DOHH2 (cell line): ENCODE measurements at regions not wholly inside any gene's neighbourhood (a gene's known extent, or its start where the extent isn't known, plus 50 kb on each side); places are given as distances from the start of the nearest gene placed in this dataset.

Experiments
- H3F3A ChIP-seq: fragments of 200-600 bp; sonication (generic), shearing (Covaris generic); 2 replicates; pipeline ENCODE4 v1.6.0; 2016; ENCODE audit warnings: antibody characterized with exemption, mild to moderate bottlenecking; ENCODE audit not compliant: control insufficient read depth, insufficient read depth
- H3K27ac ChIP-seq: fragments of 200-600 bp; sonication (generic); 2 replicates; pipeline ENCODE4 v1.5.1; 2014; ENCODE audit warnings: low read depth, mild to moderate bottlenecking, low read length, moderate library complexity
- H3K27me3 ChIP-seq: fragments of 200-600 bp; sonication (generic); 2 replicates; pipeline ENCODE4 v1.6.1; 2014; ENCODE audit warnings: mild to moderate bottlenecking, low read length, mixed read lengths; ENCODE audit not compliant: control insufficient read depth
- H3K36me3 ChIP-seq: fragments of 200-600 bp; sonication (generic); 2 replicates; pipeline ENCODE4 v1.6.1; 2014; ENCODE audit warnings: mild to moderate bottlenecking, low read length, moderate library complexity, mixed read lengths; ENCODE audit not compliant: control insufficient read depth
- H3K4me1 ChIP-seq: fragments of 200-600 bp; sonication (generic); 2 replicates; pipeline ENCODE4 v1.6.1; 2014; ENCODE audit warnings: mild to moderate bottlenecking, low read length, mixed read lengths; ENCODE audit not compliant: control insufficient read depth
- H3K4me2 ChIP-seq: fragments of 200-600 bp; sonication (generic); 2 replicates; pipeline ENCODE4 v1.6.0; 2014; ENCODE audit warnings: mild to moderate bottlenecking, low read length, moderate library complexity
- H3K4me3 ChIP-seq: fragments of 200-600 bp; sonication (generic); 2 replicates; pipeline ENCODE4 v1.5.1; 2014; ENCODE audit warnings: mild to moderate bottlenecking, low read length, mixed read lengths
- H3K79me2 ChIP-seq: fragments of 200-600 bp; sonication (generic); 2 replicates; pipeline ENCODE4 v1.6.1; 2014; ENCODE audit warnings: mild to moderate bottlenecking, low read length, mixed read lengths; ENCODE audit not compliant: control insufficient read depth
- H3K9me2 ChIP-seq: fragments of 200-600 bp; sonication (generic); replicated peaks from 2 replicates; pipeline ENCODE4 v1.6.1; 2014; ENCODE audit warnings: mild to moderate bottlenecking, low read length, mixed read lengths; ENCODE audit not compliant: control insufficient read depth
- H3K9me3 ChIP-seq: fragments of 200-600 bp; sonication (generic); 2 replicates; pipeline ENCODE4 v1.6.1; 2014; ENCODE audit warnings: antibody characterized with exemption, low read length, mixed read lengths; ENCODE audit not compliant: control insufficient read depth, insufficient read depth
- H4K20me1 ChIP-seq: fragments of 200-600 bp; sonication (generic); 2 replicates; pipeline ENCODE4 v1.6.0; 2014; ENCODE audit warnings: low read depth, mild to moderate bottlenecking, antibody characterized with exemption, low read length, moderate library complexity; ENCODE audit not compliant: control insufficient read depth, insufficient read depth
- EZH2phosphoT487 ChIP-seq: fragments of 200-600 bp; sonication (generic); IDR thresholded peaks from 2 replicates; pipeline ENCODE4 v1.6.1; 2017; ENCODE audit warnings: borderline replicate concordance, mild to moderate bottlenecking, antibody characterized with exemption, low read length, moderate library complexity, mixed read lengths
- TF ChIP-seq, protein P1 (sequence below): fragments of 200-600 bp; sonication (generic); IDR thresholded peaks from one replicate; pipeline ENCODE4 v1.5.1; 2014; ENCODE audit warnings: antibody characterized with exemption, mild to moderate bottlenecking, low read depth, low read length; ENCODE audit not compliant: poor library complexity, severe bottlenecking

DNA sequence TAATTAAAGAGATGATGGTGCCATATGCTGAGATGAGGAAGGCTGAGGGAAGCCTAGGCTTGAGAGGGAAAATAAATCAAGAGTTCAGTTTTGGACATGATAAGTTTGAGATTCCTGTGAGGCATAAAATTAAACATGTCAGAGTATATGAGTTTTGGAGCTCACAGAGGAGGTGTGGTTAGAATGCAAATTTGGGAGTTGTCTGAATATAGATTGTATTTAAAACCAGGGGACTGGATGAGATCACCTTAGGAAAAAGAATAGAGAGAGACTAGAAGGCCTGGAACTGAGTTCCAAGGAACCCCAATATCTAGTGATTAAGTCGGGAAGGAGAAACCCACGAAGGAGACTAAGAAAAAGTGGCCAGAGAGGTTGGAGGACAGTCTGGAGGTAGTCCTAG, 65.5 kb downstream of the FRMPD3 start:
- Histone ChIP-seq H3K4me3 (no peak overlapping the region), H3K9me2 (no peaks in the 10 kb centered on the region), H4K20me1 (no peaks in the 10 kb centered on the region), H3K79me2 (no peaks in the 10 kb centered on the region), H3K9me3 (no peaks in the 10 kb centered on the region), H3K4me2 (no peak overlapping the region), H3K27ac (no peak overlapping the region), H3F3A (no peaks in the 10 kb centered on the region), H3K4me1 (no peaks in the 10 kb centered on the region), H3K27me3 (no peaks in the 10 kb centered on the region), H3K36me3 (no peaks in the 10 kb centered on the region)
- no peak for TF ChIP-seq EZH2phosphoT487
- TF ChIP-seq, protein P1, sequence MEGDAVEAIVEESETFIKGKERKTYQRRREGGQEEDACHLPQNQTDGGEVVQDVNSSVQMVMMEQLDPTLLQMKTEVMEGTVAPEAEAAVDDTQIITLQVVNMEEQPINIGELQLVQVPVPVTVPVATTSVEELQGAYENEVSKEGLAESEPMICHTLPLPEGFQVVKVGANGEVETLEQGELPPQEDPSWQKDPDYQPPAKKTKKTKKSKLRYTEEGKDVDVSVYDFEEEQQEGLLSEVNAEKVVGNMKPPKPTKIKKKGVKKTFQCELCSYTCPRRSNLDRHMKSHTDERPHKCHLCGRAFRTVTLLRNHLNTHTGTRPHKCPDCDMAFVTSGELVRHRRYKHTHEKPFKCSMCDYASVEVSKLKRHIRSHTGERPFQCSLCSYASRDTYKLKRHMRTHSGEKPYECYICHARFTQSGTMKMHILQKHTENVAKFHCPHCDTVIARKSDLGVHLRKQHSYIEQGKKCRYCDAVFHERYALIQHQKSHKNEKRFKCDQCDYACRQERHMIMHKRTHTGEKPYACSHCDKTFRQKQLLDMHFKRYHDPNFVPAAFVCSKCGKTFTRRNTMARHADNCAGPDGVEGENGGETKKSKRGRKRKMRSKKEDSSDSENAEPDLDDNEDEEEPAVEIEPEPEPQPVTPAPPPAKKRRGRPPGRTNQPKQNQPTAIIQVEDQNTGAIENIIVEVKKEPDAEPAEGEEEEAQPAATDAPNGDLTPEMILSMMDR, result no peak

DNA sequence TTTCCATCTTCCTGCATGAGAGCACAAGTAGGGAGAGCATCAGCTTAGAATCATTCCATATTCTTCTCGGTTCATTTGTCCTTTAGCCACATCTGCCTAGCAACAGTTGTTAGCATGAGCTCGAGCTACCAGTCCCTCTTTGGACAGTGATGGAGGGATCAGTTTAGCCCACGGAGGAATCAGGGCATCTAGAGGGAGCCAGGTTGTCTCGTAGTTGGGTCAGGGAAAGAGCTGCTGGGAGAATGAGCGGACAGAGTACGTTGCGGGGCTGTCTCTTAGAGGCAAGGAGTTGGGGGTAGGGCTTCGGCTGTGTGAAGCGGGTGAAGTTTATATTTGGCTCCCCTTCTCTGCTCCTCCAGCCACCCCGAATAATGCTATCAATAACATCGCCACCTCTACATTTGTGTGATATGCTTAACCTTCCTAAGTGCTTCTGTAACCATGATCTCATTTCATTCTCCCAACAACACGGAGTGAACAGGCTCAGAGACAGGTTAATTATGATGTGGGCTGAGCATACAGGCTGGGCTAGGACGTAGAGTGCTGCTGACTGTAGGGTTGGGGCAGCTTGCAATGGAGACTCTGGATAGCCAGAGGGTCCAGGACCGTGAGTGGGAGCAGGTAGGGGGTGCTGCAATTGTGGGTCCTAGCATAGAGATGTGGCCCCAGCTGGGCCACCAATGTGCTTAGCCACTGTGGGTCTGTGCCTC, 72.6 kb downstream of the FRMPD3 start:
- H3K4me1 ChIP-seq, result peaks cover 25% of the 10 kb centered on the region
- no peaks in the 10 kb centered on the region for H3F3A ChIP-seq
- H3K36me3 ChIP-seq, result no peaks in the 10 kb centered on the region
- H3K4me2 ChIP-seq, result no peak overlapping the region
- H4K20me1 ChIP-seq, result no peaks in the 10 kb centered on the region
- H3K27ac ChIP-seq, result no peak overlapping the region
- no peaks in the 10 kb centered on the region for H3K9me3 ChIP-seq
- H3K4me3 ChIP-seq, result no peak overlapping the region
- TF ChIP-seq, protein P1, result no peak
- TF ChIP-seq EZH2phosphoT487, result no peak
- no peaks in the 10 kb centered on the region for H3K79me2 ChIP-seq
- H3K9me2 ChIP-seq, result no peaks in the 10 kb centered on the region
- H3K27me3 ChIP-seq, result no peaks in the 10 kb centered on the region

DNA sequence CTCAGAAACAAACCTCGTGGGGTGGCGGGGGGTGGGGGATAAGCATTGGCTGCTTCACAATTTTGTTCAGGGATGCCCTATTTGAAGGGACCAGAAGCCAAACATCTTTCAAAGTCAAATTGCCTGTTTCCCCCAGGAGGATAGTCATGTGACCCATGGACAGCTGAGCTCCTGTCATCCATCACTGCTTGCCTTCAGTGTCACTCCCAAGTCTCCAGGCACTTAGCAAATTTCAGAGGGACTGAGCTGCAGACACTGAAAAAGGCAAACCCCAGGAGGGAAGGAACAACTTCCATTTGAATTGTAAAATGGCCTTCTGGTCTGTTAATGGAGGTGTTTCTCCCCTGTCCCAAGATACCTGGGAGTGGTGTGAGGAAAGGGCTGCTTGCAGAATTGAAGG, 73.4 kb downstream of the FRMPD3 start:
- Histone ChIP-seq H3F3A (no peaks in the 10 kb centered on the region), H3K4me2 (no peak overlapping the region), H3K27me3 (no peaks in the 10 kb centered on the region), H3K9me3 (no peaks in the 10 kb centered on the region), H3K9me2 (no peaks in the 10 kb centered on the region), H3K4me3 (no peak overlapping the region), H3K4me1 (peaks cover 25% of the 10 kb centered on the region), H3K27ac (no peak overlapping the region), H4K20me1 (no peaks in the 10 kb centered on the region), H3K79me2 (no peaks in the 10 kb centered on the region), H3K36me3 (no peaks in the 10 kb centered on the region)
- no peak for TF ChIP-seq EZH2phosphoT487
- TF ChIP-seq, protein P1, result no peak
